ENCODE measurements at regions not wholly inside any gene's neighbourhood (a gene's known extent, or its start where the extent isn't known, plus 50 kb on each side); places are given as distances from the start of the nearest gene placed in this dataset.

DNA sequence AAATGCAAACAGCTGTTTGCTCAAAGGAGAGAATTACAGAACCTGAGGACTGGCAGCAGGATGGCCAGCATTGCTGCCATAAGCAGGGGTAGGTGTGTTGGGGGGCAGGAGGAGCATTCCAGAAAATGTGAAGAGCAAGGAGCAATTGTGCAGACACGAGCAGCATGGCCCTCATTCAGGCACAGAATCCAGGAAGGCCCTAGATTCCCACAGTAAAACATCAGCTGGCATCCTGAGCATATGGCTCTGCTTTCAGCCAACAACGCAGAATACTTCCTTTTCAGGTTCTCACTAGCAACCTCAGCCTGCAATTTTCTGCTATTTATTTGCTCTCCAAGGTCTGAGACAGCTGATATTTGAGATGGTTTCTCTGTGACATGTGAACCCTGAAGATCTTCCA is 243.4 kb upstream of the POU3F2 start:
- DNase-seq = no peak
- no peaks in the 10 kb centered on the region for H3K27me3 ChIP-seq
- intact Hi-C loops (cut with DNase I) = no loop called here
- no peaks in the 10 kb centered on the region for H3K4me1 ChIP-seq
- H3K9me3 ChIP-seq = no peaks in the 10 kb centered on the region
- no peak for ATAC-seq
- no peak overlapping the region for H3K4me3 ChIP-seq
- H3K36me3 ChIP-seq = no peaks in the 10 kb centered on the region
- no peak for TF ChIP-seq CTCF (IDR thresholded peaks at IDR 0.05)
- H3K27ac ChIP-seq = no peak overlapping the region

GRCh38 chr6:98593676-98594075 is 240.7 kb upstream of the POU3F2 start:
- Histone ChIP-seq H3K27me3 (no peaks in the 10 kb centered on the region), H3K27ac (no peak overlapping the region), H3K4me1 (no peaks in the 10 kb centered on the region), H3K9me3 (no peaks in the 10 kb centered on the region), H3K36me3 (no peaks in the 10 kb centered on the region), H3K4me3 (no peak overlapping the region)
- DNase-seq (no peak), ATAC-seq (no peak)
- intact Hi-C loops (cut with DNase I) = no loop called here
- TF ChIP-seq CTCF (IDR thresholded peaks at IDR 0.05) = no peak

GRCh38 chr6:98601716-98602115 is 232.7 kb upstream of the POU3F2 start:
- no peaks in the 10 kb centered on the region for H3K9me3 ChIP-seq
- H3K4me3 ChIP-seq = no peak overlapping the region
- intact Hi-C loops (cut with DNase I) = no loop called here
- no peaks in the 10 kb centered on the region for H3K36me3 ChIP-seq
- no peak for TF ChIP-seq CTCF (IDR thresholded peaks at IDR 0.05)
- no peaks in the 10 kb centered on the region for H3K27me3 ChIP-seq
- no peaks in the 10 kb centered on the region for H3K4me1 ChIP-seq
- no peak overlapping the region for H3K27ac ChIP-seq
- peak; percentile 91 for ATAC-seq
- DNase-seq = peak in 1 of 4 donors; percentile 1

DNA sequence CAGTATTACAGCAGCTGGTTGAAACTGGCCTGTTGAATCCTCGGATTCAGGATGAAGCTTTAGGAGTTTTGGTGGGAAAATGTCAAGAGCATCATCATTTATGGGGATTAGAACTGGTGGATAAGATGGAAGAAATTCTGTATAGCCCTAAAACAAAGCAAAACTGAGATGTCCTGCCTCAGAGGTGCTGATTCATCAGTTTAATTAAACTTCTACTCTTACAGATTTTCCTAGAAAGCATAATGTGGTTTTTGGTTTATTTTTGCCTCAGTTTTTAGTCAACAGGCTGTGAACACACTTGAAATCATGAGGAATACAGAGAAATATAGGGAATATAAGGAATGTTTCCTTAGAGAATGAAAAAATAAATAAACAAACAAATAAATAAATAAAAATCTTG is 228.7 kb upstream of the POU3F2 start:
- no peak for TF ChIP-seq CTCF (IDR thresholded peaks at IDR 0.05)
- no peak for ATAC-seq
- H3K4me1 ChIP-seq = no peaks in the 10 kb centered on the region

DNA sequence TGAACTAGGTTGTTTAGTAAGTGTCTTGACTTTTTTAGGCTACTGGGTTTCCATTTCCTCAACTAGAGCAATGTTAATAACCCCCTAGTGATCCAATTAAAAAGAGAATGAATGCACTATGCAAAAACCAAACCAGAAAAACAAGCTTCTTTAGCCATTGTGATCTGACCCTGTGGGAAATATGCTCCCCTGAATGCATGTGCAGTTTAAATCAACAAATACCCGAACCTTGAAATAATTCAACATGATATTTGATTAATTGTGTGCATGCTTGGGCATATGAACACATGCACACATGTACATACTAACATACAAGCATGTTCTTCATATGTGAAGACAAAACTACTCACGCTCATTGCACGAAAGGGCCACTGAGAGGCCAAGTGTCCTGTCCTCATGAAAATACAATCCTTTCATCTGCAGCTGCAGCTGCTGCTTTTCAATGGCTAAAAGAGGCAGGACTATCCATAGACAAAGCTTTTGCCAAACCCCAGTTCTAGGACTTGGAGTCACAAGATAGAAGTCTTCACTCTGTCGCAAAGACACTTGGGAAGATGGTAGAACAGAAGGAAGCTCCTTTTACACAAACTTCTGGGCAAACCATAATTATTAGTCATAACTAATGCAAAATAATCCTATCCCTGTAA is 207.1 kb upstream of the POU3F2 start:
- Histone ChIP-seq H3K36me3 (no peaks in the 10 kb centered on the region), H3K4me3 (no peak overlapping the region), H3K4me1 (no peaks in the 10 kb centered on the region), H3K27me3 (no peaks in the 10 kb centered on the region), H3K9me3 (no peaks in the 10 kb centered on the region), H3K27ac (no peak overlapping the region)
- no peak for ATAC-seq
- no peak for TF ChIP-seq CTCF (IDR thresholded peaks at IDR 0.05)
- intact Hi-C loops (cut with DNase I) = no loop called here
- no peak for DNase-seq

More for the DNA sequence above, 228.7 kb upstream of the POU3F2 start:
- no peak overlapping the region for H3K4me3 ChIP-seq
- H3K36me3 ChIP-seq = no peaks in the 10 kb centered on the region
- no peaks in the 10 kb centered on the region for H3K27me3 ChIP-seq
- intact Hi-C loops (cut with DNase I) = no loop called here
- no peak overlapping the region for H3K27ac ChIP-seq
- no peak for DNase-seq
- H3K9me3 ChIP-seq = peaks cover 0 to 5% of the 10 kb centered on the region in 2 donors

Measured in left lung (tissue), 4 donors.